ENCODE measurements at regions not wholly inside any gene's neighbourhood (a gene's known extent, or its start where the extent isn't known, plus 50 kb on each side); places are given as distances from the start of the nearest gene placed in this dataset.

DNA sequence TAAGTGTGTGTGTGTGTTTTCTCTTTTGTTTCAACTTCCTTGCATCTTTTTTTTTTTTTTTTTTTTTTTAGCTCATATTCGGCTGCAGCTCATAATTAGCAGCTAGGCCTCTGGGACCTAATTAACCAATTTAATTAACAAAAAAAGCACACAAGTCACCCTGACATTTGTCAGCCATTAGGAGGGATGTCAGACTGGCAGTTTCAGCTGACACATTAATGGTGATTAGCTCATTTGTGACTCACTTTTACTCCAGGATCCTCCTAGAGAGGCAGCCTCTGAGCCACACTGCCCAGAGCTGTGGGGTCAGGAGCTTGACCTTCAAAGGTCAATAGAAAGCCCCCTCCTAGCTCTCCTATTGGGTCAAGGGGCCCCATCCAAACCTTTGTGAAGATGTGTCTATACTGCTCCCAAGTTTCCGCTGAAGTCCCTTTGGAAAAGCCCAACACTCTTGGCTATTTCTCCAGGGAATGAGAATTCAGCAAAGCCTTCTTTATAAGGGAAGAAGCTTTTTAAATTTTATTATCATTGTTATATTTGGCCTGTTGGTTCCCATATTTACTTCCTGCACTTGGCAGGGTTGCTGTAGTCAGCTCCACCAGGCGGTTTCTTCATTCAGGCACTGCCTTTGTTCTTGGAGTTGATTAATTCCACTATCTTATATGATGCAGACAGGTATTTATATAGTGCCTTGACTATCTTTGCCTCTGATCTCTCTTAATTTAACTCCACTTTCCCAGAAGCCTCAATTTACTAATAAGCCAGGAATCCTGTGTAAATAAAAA is 109.5 kb upstream of the HABP2 start:
- Histone ChIP-seq H3K4me3 (no peak overlapping the region), H3K36me3 (no peaks in the 10 kb centered on the region), H3K27me3 (no peaks in the 10 kb centered on the region), H3K9me3 (no peaks in the 10 kb centered on the region), H3K27ac (no peak overlapping the region), H3K4me1 (no peaks in the 10 kb centered on the region)
- no peak for TF ChIP-seq EP300 (IDR thresholded peaks at IDR 0.05)
- TF ChIP-seq, protein P1, sequence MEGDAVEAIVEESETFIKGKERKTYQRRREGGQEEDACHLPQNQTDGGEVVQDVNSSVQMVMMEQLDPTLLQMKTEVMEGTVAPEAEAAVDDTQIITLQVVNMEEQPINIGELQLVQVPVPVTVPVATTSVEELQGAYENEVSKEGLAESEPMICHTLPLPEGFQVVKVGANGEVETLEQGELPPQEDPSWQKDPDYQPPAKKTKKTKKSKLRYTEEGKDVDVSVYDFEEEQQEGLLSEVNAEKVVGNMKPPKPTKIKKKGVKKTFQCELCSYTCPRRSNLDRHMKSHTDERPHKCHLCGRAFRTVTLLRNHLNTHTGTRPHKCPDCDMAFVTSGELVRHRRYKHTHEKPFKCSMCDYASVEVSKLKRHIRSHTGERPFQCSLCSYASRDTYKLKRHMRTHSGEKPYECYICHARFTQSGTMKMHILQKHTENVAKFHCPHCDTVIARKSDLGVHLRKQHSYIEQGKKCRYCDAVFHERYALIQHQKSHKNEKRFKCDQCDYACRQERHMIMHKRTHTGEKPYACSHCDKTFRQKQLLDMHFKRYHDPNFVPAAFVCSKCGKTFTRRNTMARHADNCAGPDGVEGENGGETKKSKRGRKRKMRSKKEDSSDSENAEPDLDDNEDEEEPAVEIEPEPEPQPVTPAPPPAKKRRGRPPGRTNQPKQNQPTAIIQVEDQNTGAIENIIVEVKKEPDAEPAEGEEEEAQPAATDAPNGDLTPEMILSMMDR (IDR thresholded peaks at IDR 0.05): no peak
- TF ChIP-seq POLR2AphosphoS5 (IDR thresholded peaks at IDR 0.05): no peak
- no peak for TF ChIP-seq POLR2A (IDR thresholded peaks at IDR 0.05)
- 77 to 82% methylated on average over 3 of the region's 3 CpGs for WGBS, 2 donors
- DNase-seq: no peak
- intact Hi-C loops (cut with DNase I): no loop called here

- TF ChIP-seq POLR2A (IDR thresholded peaks at IDR 0.05) (no peak), EP300 (IDR thresholded peaks at IDR 0.05) (no peak), POLR2AphosphoS5 (IDR thresholded peaks at IDR 0.05) (no peak)
- TF ChIP-seq, protein P1 (IDR thresholded peaks at IDR 0.05): no peak
- intact Hi-C loops (cut with DNase I): no loop called here
- Histone ChIP-seq H3K27ac (no peak overlapping the region), H3K36me3 (no peaks in the 10 kb centered on the region), H3K4me1 (no peaks in the 10 kb centered on the region), H3K27me3 (no peaks in the 10 kb centered on the region), H3K4me3 (no peak overlapping the region), H3K9me3 (no peaks in the 10 kb centered on the region)
- no peak for DNase-seq
- 85 to 91% methylated on average over 3 of the region's 3 CpGs for WGBS, 2 donors
Observed at GRCh38 chr10:113444766-113445365, 108.0 kb upstream of the HABP2 start.

- H3K36me3 ChIP-seq: no peaks in the 10 kb centered on the region
- H3K4me1 ChIP-seq: no peaks in the 10 kb centered on the region
- intact Hi-C loops (cut with DNase I): no loop called here
- 89 to 90% methylated on average over 5 of the region's 5 CpGs for WGBS, 2 donors
- no peak overlapping the region for H3K4me3 ChIP-seq
- TF ChIP-seq EP300 (IDR thresholded peaks at IDR 0.05) (no peak), POLR2A (IDR thresholded peaks at IDR 0.05) (no peak), POLR2AphosphoS5 (IDR thresholded peaks at IDR 0.05) (no peak)
- TF ChIP-seq, protein P1 (IDR thresholded peaks at IDR 0.05): no peak
- no peaks in the 10 kb centered on the region for H3K9me3 ChIP-seq
- H3K27ac ChIP-seq: no peak overlapping the region
- no peaks in the 10 kb centered on the region for H3K27me3 ChIP-seq
- DNase-seq: no peak
Observed at GRCh38 chr10:113445736-113446135, 107.1 kb upstream of the HABP2 start.

DNA sequence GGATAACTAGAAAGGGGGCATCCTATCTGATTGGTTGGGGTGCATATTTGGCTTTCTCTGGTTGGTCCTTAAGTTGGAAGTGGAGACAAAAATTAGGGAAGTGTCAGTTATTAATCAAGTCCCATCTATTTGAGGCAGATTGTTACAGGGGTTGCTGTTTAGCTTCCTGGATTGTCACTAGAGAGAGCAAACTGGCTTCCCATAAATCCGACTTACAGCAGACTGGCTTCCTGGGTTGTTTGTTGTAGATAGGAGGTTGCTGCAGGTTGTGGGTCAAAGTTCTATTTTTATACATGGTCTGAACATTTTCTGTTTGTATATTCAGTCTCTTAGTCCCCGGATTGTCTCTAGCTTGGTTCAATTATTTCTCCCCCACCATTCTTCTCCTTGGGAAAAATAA is 106.1 kb upstream of the HABP2 start:
- Histone ChIP-seq H3K27me3 (no peaks in the 10 kb centered on the region), H3K9me3 (no peaks in the 10 kb centered on the region), H3K27ac (no peak overlapping the region), H3K36me3 (no peaks in the 10 kb centered on the region), H3K4me1 (no peaks in the 10 kb centered on the region), H3K4me3 (no peak overlapping the region)
- intact Hi-C loops (cut with DNase I): no loop called here
- DNase-seq: no peak
- 14 to 60% methylated on average over 2 of the region's 2 CpGs for WGBS, 2 donors
- no peak for TF ChIP-seq POLR2AphosphoS5 (IDR thresholded peaks at IDR 0.05)
- no peak for TF ChIP-seq POLR2A (IDR thresholded peaks at IDR 0.05)
- no peak for TF ChIP-seq EP300 (IDR thresholded peaks at IDR 0.05)
- TF ChIP-seq, protein P1 (IDR thresholded peaks at IDR 0.05): no peak

Measured in sigmoid colon (tissue), 6 donors.